ENCODE measurements at regions not wholly inside any gene's neighbourhood (a gene's known extent, or its start where the extent isn't known, plus 50 kb on each side); places are given as distances from the start of the nearest gene placed in this dataset.

DNA sequence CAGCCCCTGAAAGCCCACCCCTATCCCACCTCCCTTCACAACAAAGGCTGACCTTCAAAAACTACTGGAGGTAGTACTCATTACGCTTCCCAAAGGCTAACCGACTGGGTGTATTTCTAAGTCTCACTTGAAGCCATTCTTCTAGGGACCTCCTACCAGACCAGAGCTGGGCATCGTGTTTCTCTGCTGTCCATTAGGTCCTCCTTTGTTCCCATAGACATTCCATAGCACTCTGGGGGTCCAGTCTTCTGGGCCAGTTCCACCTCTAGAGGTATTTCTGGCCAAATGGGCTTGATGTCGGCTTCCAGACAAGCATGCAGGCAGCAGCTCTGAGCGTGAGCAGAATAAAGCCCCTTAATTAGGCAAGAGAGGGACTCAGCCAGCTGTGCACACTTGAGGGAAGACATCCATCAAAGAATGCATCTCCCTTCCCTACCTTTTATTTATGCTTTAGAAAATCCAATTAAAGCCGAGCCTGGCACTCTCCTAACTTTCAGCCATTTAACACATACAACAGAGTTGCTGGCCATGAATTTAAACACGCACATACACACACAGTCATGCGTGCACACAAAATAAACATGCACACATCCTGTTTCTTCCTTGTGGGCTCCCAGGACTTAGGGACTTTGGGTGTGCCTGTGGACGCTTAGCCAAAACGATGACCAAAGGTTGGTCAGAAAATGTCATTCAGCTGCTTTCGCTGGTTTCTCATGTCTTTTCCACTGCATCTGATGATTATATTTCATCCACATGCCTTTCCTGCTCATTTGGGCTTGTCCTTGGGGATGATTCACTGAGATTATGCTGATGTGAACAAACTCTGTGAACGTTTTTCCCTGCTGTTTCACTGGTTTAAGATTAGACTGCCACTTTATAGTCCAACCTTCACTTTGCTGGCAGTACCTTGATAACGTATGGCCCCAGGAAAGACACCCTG is 362.0 kb upstream of the NFE2L3 start:
- DNase-seq, result no peak

DNA sequence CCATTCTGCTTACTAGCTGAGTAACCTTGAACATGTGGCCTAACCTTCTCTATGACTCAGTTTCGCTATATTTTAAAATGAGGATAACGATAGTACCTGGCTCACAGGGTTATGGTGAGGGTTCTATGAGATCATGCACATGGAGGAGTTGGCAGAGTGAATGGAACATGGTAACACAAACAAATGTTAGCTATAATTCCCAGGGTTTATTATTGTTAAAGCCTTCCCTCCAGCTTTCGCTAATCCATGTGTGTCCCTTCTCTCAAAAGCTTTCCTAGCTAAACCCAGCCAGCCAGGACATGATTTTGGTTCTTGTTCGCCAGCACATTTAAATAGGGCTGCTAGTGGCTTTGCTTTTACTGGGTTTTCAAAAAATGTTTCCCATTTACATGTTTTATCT is 361.0 kb upstream of the NFE2L3 start:
- DNase-seq, result no peak

DNA sequence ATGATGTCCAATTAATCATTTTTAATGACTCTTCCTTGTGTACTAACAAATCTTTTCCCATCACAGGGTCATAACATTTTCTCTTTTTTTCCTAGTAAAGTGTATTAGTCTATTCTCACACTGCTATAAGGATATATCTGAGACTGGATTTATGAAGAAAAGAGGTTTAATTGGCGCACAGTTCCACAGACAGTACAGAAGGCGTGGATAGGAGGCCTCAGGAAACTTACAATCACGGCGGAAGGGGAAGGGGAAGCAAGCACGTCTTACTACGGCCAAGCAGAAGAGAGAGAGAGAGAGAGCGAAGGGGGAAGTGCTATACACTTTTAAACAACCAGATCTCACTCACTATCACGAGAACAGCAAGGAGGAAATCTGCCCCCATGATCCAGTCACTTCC is 359.4 kb upstream of the NFE2L3 start:
- DNase-seq, result no peak

DNA sequence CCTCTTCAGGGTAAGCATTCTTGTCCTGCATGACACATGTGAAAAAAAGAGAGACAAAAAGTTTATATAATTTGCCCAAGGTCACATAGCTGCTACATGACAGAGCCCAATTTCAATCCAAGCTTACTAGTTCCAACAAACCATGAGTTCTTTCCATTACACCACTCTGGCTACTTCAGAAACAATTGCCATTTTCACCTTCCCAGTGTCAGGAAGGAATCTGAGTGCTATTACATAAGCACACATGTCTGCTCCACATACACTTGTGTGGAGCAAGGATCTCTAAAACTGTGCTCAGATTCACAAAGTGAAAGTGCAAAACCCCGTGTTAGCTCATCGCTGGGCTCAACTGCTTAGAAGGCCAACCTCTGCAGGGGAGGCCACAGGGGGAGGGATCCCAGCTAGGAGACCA is 356.2 kb upstream of the NFE2L3 start:
- no peak for DNase-seq

DNA sequence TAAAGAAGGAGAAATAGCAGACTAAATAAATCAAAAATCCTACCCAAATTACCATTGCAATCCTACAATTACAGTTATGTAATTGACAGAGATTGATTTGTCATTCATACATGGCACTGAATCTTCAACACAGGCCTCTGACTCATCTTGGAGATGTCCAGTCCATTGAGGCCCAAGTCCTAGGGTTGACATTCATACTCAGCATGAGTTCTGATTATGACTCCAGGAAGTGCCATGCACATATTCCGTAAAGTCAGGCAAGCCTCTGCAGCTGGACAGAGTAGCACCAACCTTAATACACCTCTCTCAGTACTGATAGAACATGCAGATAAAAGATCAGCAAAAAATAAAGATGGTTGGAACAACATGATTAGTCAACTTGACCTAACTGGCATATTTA is 353.7 kb upstream of the NFE2L3 start:
- DNase-seq, result no peak

DNA sequence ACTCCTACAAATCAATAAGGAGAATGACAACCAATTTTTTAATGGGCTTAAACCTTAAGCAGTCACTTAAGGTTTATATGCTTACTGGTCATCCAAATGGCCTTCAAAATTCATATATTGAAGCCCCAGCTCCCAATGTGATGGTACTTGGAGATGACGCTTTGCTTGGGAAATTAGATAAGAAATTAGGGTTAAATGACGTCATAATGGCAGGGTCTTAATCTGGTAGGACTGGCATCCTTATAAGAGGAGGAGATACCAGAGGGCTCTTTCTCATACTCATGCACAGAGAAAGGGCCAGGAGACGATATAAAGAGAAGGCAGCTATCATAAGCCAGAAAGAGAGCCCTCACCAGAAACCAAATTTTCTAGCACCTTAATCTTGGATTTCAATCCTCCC is 350.8 kb upstream of the NFE2L3 start:
- DNase-seq, result no peak

DNA sequence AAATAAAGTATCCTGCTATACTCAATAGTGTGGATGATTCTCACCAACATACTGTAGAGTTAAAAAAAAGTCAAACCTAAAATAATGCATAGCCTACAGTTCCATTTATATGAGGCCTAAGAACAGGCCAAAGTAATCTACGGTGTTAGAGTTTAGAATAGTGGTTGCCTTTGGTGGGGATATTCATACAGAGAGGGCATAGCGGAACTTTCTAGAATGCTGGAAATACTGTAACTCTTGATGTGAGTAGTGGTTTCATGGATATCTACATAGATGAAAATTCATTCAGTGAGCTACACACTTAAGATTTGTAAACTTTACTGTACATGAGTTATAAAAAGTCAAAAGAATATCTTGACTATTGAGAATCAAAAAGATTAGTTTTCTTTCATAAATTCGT is 349.9 kb upstream of the NFE2L3 start:
- no peak for DNase-seq

DNA sequence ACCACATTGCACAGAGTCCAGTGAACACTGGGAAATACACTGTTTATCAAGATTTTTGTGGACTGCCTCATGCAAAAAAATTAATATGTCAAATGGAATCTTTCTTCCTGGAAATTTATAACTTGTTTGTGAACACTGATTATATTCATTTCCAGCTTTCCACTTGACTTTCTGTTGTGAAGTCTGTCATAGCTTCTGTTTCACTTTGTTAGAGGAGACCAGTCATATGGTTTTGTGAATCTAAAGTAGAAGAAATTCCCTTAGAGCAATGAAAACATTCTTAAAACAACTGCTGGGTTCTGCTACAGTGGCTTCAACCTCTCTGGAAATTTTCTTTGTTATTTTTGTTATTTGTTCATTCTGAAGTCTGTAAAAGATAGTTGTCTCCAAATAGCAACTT is 349.5 kb upstream of the NFE2L3 start:
- no peak for DNase-seq

DNA sequence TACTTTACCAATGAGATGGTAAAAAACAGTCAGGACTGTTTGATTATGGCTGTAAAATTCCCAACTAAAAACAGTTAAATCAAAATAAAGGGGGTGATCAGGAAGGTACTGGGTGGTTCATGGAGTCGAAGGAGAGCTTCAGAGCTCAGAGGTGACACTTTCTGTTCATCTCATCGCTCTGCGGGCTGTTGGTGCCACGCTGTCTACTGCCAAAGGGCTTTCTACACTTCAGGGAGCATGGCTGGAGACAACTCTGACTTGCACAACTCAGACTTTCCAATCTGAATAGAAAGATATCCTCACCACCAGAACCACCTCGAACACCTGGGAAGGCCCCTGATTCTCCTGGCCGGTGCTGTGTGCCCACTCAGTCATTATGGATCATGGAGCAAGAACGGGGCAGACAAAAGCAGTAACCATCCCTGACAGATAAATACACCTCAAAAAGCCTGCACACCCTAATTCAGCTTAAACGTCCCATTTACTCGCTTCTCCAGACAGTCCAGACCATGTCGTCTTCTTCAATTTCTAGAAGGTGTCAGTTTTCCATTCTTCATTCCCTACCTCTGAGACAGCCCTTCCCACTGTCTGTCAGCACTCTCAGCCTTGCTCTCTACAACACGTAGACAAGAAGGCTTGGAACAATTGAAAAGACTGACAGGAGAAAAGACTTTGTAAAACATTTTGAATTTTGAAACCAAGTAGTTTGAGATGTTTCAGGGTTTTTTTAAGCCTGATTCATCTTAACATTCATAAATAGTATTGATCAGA is 348.7 kb upstream of the NFE2L3 start:
- DNase-seq, result no peak

DNA sequence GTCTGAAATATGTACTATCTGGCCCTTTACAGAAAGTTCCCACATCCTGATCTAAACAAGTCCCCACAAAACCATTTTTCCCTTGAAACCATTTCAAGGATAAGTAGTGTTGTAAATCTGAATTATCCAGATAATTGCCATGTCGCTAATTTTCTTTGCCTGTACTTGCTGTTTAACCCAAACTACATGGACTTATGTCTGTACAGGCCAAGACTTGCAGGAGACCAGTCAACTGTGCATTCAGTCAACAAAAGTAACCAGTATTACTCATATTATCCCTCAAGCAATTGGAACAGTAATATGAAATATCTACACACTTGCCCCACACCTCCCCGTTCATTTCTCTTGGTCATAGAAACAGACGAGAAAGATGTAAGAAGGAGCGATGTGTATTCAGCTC is 347.8 kb upstream of the NFE2L3 start:
- no peak for DNase-seq

DNA sequence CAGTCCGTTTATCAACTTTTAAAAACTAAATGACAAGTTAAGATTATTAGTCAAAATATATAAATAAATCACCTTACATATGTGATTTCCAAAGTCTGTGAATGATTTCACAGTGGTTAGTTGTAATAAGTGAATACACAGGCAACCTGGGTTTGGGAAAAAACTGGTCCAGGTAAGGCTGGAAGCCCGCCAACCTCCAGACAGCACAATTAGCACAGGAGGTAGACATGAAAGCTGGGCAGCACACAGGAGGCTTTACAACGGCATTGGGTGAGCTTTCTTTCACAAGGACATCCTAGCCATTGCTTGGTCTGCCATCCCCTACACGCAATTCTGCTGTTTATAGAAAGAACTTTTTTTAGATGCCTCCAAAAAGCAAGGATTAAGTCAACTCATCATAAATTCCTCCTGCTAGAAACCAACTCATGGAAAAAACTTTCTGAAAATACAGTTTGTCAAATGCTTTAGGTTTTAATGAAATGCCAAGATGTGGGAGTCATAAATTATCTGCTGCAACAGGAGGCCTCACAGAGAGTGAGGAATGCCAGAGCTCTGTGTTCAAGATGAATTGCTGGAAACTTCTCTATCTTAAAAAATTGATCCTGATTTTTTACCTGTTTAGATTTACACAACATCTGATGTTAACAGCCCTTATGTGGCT is 346.8 kb upstream of the NFE2L3 start:
- DNase-seq, result no peak

DNA sequence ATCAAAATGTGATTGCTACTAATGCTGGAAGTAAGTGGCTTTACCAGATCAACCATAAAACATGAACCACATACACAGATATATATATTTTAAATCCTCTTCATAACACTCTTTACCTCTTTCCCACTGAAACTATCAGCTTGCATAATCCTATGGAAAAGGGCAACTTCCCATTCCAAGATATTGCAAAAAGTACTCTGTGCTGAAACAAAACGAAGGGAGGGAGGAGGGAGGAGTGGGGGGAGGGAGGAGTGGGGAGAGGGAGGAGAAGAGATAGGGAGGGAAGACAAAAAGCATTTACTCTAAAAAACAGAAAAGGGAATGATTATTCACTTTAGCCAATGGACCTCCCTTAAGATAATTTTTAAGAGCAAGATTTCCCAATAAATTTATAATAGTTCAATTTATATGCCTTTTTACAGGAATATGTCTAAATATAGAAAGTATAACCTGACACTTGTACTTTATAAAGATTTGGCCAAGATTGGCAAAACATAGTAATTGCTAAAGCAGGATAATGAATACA is 344.8 kb upstream of the NFE2L3 start:
- no peak for DNase-seq

DNA sequence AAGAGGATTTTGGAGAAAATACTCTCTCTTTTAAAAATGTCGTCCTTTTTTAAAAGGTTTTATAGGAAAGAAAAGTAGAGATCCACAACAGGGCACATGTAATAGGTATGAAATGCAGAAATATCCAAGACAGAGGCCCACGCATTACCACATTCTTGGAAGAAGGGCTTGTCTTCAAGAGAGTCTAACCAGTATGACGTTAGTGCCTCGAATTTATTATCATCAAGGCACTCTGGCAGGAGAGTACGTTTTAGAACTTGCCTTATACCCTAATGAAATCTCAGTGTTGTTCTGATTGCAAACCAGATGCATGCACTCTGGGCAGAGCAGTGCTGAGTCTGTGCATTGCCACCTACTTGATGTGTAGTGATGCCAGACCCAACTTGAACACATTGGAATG is 342.6 kb upstream of the NFE2L3 start:
- no peak for DNase-seq

DNA sequence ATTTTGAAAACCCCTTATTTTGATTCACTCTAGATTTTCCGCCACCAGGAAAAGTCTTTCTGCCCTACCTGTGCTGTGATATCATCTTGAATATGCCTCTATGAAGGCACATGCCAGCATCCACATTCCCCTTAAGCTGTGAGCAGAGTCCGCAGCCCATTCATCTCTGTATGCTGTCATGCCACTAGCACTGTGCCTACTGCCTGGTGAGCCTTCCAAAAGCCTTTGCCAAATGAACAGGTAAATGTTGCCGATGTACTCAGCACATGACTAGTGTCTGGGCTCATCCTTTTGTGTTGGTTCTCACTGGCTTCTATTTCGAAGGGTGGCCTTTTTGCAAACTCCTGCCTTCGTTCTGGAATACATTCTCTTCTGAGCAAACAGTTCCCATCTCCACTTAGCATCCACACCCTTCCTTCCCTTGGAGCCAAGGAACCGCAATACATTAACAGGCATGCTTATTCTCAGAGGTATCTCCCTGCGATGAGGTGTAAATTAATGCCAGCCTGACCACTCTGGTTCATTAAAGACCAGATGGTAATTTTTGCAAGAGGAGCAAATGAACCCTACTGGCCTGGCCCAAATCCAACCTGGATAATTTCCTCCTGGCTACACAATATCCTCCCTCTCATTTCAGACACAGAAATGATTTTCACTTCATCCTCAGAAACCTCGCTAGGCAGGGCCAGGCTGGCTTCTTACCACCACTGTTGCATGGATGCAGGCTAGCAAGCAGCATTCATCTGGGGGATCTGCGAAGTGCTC is 339.7 kb upstream of the NFE2L3 start:
- peak; percentile 21 to 73 for DNase-seq

DNA sequence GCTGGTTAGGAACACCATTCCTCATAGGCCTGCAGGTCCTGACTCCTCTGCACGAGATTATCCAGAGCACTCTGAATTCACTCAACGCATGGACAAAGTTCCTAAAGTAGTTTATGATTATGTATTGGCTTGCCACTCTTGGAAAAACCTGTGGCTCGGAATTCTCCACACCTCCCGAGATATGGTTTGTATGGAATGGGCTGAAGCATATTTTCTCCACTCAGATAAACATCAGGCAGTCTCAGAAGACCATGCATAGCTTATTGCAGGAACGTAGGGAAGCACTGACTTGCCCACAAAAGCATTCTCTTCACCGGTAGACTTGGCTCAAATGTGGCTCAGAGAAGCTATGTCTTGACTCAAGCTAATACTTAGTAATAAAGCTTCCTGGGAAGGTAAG is 338.6 kb upstream of the NFE2L3 start:
- DNase-seq, result no peak

DNA sequence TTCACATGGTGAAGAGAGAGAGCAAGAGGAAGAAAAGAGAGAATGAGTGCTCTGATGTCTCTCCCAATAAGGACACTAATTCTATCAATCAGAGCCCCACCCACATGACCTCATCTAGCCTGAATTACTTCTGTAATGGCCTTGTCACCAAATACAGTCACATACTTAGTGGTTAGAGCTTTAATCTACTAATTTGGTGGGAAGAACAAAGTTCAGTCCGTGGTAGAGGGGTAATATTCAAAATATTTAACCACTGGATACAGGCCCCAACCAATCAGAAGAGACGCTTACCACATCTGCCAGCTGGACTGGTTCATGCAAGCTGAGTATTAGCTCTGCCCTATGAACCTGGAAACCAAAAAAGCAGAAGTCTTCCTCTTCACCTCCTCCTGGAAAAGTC is 336.3 kb upstream of the NFE2L3 start:
- no peak for DNase-seq

DNA sequence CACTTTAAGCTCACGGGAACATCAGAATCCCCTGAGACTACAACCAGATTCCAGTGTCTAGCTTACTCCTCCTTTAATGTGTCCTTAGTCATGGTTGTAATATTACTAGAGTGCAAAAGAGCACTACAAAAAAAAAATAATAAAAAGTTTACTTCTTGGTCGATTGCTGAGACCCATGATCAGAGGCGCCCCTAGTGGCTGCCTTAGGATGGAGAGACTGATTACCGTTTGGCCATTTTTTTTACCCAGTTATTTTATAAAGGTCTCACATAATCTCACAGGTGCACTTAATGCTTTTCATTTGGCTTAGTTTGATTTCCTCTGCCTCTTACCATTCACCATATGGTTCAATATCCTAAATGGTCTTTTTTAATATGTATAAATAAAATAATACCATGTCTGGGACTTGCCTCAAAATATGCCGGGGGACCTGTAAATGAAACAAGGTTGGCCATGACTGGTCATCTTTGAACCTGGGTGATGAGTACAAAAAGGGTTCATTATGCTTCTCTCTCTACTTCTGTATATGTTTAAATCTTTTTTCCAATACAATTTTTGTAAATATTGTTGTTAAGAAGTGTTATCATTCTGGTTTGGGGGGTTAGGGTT is 331.5 kb upstream of the NFE2L3 start:
- no peak for DNase-seq

DNA sequence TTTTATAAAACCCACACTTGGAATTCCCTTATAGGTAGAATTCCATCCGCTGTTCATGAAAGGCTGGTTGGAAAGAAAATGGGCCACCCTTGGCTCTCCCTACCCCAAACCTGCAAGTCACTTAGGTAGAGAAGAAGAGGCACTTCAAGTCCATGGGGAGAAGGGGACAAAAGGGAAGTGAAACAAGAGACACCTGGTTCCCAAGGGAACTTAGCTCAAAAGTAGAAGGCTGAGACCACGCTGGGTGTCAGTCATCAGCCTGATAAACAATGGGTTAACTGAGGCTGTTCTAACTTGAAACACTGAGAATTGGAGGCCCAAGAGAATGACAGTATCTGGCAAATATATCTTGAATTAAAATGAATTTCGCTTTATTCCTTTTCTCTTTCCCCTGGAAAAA is 330.8 kb upstream of the NFE2L3 start:
- no peak for DNase-seq

DNA sequence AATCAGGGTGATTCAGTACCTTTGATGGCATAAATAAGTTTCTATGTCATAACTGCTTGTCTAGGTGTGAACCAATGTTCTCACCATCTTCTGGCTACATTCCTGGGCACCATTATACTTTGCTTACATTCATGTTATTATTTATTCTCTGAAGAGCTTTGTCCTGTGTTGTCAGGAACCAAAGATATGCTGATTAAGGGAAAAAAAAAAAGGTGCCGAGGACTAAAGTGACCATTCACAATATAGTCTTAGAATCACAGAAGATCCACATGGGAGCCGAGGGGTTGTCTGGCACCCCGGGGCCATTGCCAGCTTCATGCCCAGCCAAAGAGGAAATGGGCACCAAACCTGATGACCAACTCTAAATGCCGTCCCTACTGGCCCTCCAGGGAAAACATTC is 329.2 kb upstream of the NFE2L3 start:
- no peak for DNase-seq

DNA sequence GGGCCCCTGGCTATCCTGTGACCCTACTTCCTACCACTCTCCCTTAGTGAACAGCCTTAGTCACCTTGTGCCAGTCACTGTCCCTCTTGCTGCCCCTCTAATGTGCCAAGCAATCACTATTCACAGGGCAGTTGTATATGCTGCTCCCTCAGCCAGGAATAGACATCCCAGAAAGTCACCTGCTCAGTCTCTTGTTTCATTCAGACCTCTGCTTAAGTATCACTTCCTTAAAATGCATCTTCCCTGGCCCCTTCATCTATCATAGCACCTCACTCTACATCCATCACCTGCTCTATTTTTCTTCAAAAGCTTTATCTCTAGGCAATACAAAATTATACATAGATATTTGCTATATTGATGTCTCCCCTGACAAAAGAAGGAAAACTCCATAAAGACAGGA is 328.4 kb upstream of the NFE2L3 start:
- no peak for DNase-seq

DNA sequence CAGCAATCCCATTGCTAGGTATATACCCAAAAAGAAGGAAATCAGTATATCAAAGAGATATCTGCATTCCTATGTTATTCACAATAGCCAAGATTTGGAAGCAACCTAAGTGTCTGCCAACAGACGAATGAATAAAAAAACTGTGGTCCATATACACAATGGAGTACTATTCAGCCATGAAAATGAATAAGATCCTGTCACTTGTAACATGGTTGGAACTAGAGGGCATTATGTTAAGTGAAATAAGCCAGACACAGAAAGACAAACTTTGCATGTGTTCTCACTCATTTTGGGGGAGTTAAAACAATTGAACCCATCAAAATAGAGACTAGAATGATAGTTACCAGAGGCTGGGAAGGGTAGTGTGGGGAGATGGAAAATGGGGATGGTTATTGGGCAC is 323.5 kb upstream of the NFE2L3 start:
- no peak for DNase-seq

DNA sequence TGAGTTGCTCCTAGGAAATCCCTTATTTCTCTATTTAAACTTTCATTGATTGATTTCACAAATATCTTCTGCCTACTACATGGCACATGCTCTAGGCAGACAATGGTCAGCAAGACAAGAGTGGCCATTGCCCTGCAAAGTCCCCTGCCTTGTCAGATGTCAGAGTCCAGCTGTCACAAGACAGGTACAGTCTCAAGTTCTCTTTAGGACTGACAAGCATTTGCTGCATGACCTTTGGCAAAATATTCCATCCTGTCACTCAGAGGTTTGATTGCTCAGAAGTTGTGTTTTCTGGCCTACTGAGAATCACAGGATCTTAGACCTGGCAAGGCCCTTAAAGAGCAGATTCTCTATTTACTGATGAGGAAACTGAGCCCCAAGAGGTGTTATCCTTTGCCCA is 322.3 kb upstream of the NFE2L3 start:
- no peak for DNase-seq
